ENCODE measurements at regions not wholly inside any gene's neighbourhood (a gene's known extent, or its start where the extent isn't known, plus 50 kb on each side); places are given as distances from the start of the nearest gene placed in this dataset.

GRCh38 chr2:193428336-193428818, 1233.6 kb upstream of the TMEFF2 start:
- TF ChIP-seq, protein P1, sequence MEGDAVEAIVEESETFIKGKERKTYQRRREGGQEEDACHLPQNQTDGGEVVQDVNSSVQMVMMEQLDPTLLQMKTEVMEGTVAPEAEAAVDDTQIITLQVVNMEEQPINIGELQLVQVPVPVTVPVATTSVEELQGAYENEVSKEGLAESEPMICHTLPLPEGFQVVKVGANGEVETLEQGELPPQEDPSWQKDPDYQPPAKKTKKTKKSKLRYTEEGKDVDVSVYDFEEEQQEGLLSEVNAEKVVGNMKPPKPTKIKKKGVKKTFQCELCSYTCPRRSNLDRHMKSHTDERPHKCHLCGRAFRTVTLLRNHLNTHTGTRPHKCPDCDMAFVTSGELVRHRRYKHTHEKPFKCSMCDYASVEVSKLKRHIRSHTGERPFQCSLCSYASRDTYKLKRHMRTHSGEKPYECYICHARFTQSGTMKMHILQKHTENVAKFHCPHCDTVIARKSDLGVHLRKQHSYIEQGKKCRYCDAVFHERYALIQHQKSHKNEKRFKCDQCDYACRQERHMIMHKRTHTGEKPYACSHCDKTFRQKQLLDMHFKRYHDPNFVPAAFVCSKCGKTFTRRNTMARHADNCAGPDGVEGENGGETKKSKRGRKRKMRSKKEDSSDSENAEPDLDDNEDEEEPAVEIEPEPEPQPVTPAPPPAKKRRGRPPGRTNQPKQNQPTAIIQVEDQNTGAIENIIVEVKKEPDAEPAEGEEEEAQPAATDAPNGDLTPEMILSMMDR (IDR thresholded peaks at IDR 0.05) = no peak
- no peak for TF ChIP-seq POLR2A (IDR thresholded peaks at IDR 0.05)
